ENCODE measurements at regions not wholly inside any gene's neighbourhood (a gene's known extent, or its start where the extent isn't known, plus 50 kb on each side); places are given as distances from the start of the nearest gene placed in this dataset.

GRCh38 chr10:10777723-10778122 lies 239.9 kb upstream of the CELF2 start:
- DNase-seq (ENCODE audit: low spot score) = no peak
- no peaks in the 10 kb centered on the region for H3K4me1 ChIP-seq
- no peaks in the 10 kb centered on the region for H3K36me3 ChIP-seq
- H3K27ac ChIP-seq = no peak overlapping the region
- no peaks in the 10 kb centered on the region for H3K9me3 ChIP-seq
- no peak overlapping the region for H3K4me3 ChIP-seq
- no peaks in the 10 kb centered on the region for H3K27me3 ChIP-seq
- no peak for TF ChIP-seq CTCF (IDR thresholded peaks at IDR 0.05)

- Histone ChIP-seq H3K36me3 (no peaks in the 10 kb centered on the region), H3K9me3 (no peaks in the 10 kb centered on the region), H3K27ac (no peak overlapping the region), H3K4me1 (no peaks in the 10 kb centered on the region), H3K27me3 (no peaks in the 10 kb centered on the region), H3K4me3 (no peak overlapping the region)
- DNase-seq (ENCODE audit: low spot score) = no peak
- TF ChIP-seq CTCF (IDR thresholded peaks at IDR 0.05) = no peak
Measured at GRCh38 chr10:10778959-10779358, 238.7 kb upstream of the CELF2 start.

GRCh38 chr10:10779511-10779910 lies 238.2 kb upstream of the CELF2 start:
- no peaks in the 10 kb centered on the region for H3K4me1 ChIP-seq
- H3K4me3 ChIP-seq = no peak overlapping the region
- H3K27ac ChIP-seq = no peak overlapping the region
- no peaks in the 10 kb centered on the region for H3K9me3 ChIP-seq
- no peaks in the 10 kb centered on the region for H3K27me3 ChIP-seq
- DNase-seq (ENCODE audit: low spot score) = no peak
- H3K36me3 ChIP-seq = no peaks in the 10 kb centered on the region
- no peak for TF ChIP-seq CTCF (IDR thresholded peaks at IDR 0.05)

GRCh38 chr10:10780746-10781145 lies 236.9 kb upstream of the CELF2 start:
- H3K9me3 ChIP-seq = no peaks in the 10 kb centered on the region
- no peak for DNase-seq (ENCODE audit: low spot score)
- no peak for TF ChIP-seq CTCF (IDR thresholded peaks at IDR 0.05)

GRCh38 chr10:10782603-10783002 lies 235.1 kb upstream of the CELF2 start:
- Histone ChIP-seq H3K4me1 (peaks cover 0 to 4% of the 10 kb centered on the region in 2 donors), H3K27me3 (no peaks in the 10 kb centered on the region), H3K4me3 (no peak overlapping the region), H3K9me3 (no peaks in the 10 kb centered on the region), H3K36me3 (no peaks in the 10 kb centered on the region), H3K27ac (no peak overlapping the region)
- no peak for TF ChIP-seq CTCF (IDR thresholded peaks at IDR 0.05)
- no peak for DNase-seq (ENCODE audit: low spot score)

More at GRCh38 chr10:10780746-10781145, 236.9 kb upstream of the CELF2 start:
- no peaks in the 10 kb centered on the region for H3K27me3 ChIP-seq
- H3K4me1 ChIP-seq = no peaks in the 10 kb centered on the region
- no peak overlapping the region for H3K4me3 ChIP-seq
- no peaks in the 10 kb centered on the region for H3K36me3 ChIP-seq
- no peak overlapping the region for H3K27ac ChIP-seq

GRCh38 chr10:10785627-10786026 lies 232.0 kb upstream of the CELF2 start:
- no peak for TF ChIP-seq CTCF (IDR thresholded peaks at IDR 0.05)
- DNase-seq (ENCODE audit: low spot score) = no peak
- H3K4me3 ChIP-seq = no peak overlapping the region

More at GRCh38 chr10:10785627-10786026, 232.0 kb upstream of the CELF2 start:
- H3K4me1 ChIP-seq = peaks cover 0 to 4% of the 10 kb centered on the region in 2 donors
- H3K9me3 ChIP-seq = no peaks in the 10 kb centered on the region
- no peaks in the 10 kb centered on the region for H3K36me3 ChIP-seq
- H3K27me3 ChIP-seq = no peaks in the 10 kb centered on the region
- H3K27ac ChIP-seq = no peak overlapping the region

All from right atrium auricular region (tissue), 2 donors.